Adipocyte (in vitro differentiated cells): ENCODE measurements at regions not wholly inside any gene's neighbourhood (a gene's known extent, or its start where the extent isn't known, plus 50 kb on each side); places are given as distances from the start of the nearest gene placed in this dataset.

Source experiments
- DNase-seq: peaks from one replicate; pipeline ENCODE4 v3.0.0-alpha.2; 2015; ENCODE audit warnings: low read depth
- H3K27me3 ChIP-seq: replicated peaks from 2 replicates; pipeline ENCODE4 v1.7.0; 2013; ENCODE audit warnings: mild to moderate bottlenecking, low read length, moderate library complexity; ENCODE audit not compliant: control insufficient read depth, insufficient read depth
- H3K36me3 ChIP-seq: 2 replicates; pipeline ENCODE4 v1.7.0; 2013; ENCODE audit warnings: low read length, mild to moderate bottlenecking, moderate library complexity; ENCODE audit not compliant: control insufficient read depth, insufficient read depth, severe bottlenecking
- H3K4me1 ChIP-seq: 2 replicates; pipeline ENCODE4 v1.7.0; 2013; ENCODE audit warnings: mild to moderate bottlenecking, low read length, moderate library complexity; ENCODE audit not compliant: control insufficient read depth, insufficient read depth
- H3K4me3 ChIP-seq: 2 replicates; pipeline ENCODE4 v1.7.0; 2013; ENCODE audit warnings: mild to moderate bottlenecking, low read length, moderate library complexity
- H3K9ac ChIP-seq: 2 replicates; pipeline ENCODE4 v1.7.0; 2013; ENCODE audit warnings: mild to moderate bottlenecking, low read length, moderate library complexity
- H3K9me3 ChIP-seq: 2 replicates; pipeline ENCODE4 v1.7.0; 2013; ENCODE audit warnings: mild to moderate bottlenecking, low read length, moderate library complexity; ENCODE audit not compliant: control insufficient read depth

GRCh38 chr1:163538667-163539066, 216.9 kb downstream of the NUF2 start:
- no peak for DNase-seq
- H3K9me3 ChIP-seq: no peaks in the 10 kb centered on the region
- H3K27me3 ChIP-seq: no peaks in the 10 kb centered on the region
- H3K4me1 ChIP-seq: peaks cover 13% of the 10 kb centered on the region
- no peaks in the 10 kb centered on the region for H3K36me3 ChIP-seq
- H3K4me3 ChIP-seq: no peak overlapping the region
- H3K9ac ChIP-seq: no peak overlapping the region

GRCh38 chr1:163540727-163541126, 219.0 kb downstream of the NUF2 start:
- H3K4me3 ChIP-seq: no peak overlapping the region
- H3K9ac ChIP-seq: no peak overlapping the region
- H3K27me3 ChIP-seq: no peaks in the 10 kb centered on the region
- no peaks in the 10 kb centered on the region for H3K36me3 ChIP-seq
- H3K4me1 ChIP-seq: peaks cover 7% of the 10 kb centered on the region
- no peak for DNase-seq
- H3K9me3 ChIP-seq: no peaks in the 10 kb centered on the region

- Histone ChIP-seq H3K9me3 (no peaks in the 10 kb centered on the region), H3K9ac (no peak overlapping the region), H3K36me3 (no peaks in the 10 kb centered on the region), H3K4me1 (no peaks in the 10 kb centered on the region), H3K4me3 (no peak overlapping the region), H3K27me3 (no peaks in the 10 kb centered on the region)
- no peak for DNase-seq
Observed at GRCh38 chr1:163544441-163544840, 222.7 kb downstream of the NUF2 start.

GRCh38 chr1:163558162-163558561, 236.4 kb downstream of the NUF2 start:
- peaks cover 6% of the 10 kb centered on the region for H3K4me1 ChIP-seq
- H3K9me3 ChIP-seq: peaks cover 5% of the 10 kb centered on the region
- no peak overlapping the region for H3K9ac ChIP-seq
- H3K4me3 ChIP-seq: no peak overlapping the region
- no peaks in the 10 kb centered on the region for H3K27me3 ChIP-seq
- H3K36me3 ChIP-seq: no peaks in the 10 kb centered on the region
- DNase-seq: no peak

GRCh38 chr1:163561580-163562295, 240.0 kb downstream of the NUF2 start:
- Histone ChIP-seq H3K27me3 (no peaks in the 10 kb centered on the region), H3K9me3 (no peaks in the 10 kb centered on the region), H3K36me3 (no peaks in the 10 kb centered on the region), H3K9ac (no peak overlapping the region), H3K4me3 (no peak overlapping the region), H3K4me1 (peaks cover 6% of the 10 kb centered on the region)
- peak; percentile 67 for DNase-seq

- no peak overlapping the region for H3K9ac ChIP-seq
- DNase-seq: no peak
- peaks cover 5% of the 10 kb centered on the region for H3K4me1 ChIP-seq
- no peaks in the 10 kb centered on the region for H3K9me3 ChIP-seq
- no peak overlapping the region for H3K4me3 ChIP-seq
- no peaks in the 10 kb centered on the region for H3K27me3 ChIP-seq
- no peaks in the 10 kb centered on the region for H3K36me3 ChIP-seq
Observed at GRCh38 chr1:163562355-163562754, 240.6 kb downstream of the NUF2 start.

GRCh38 chr1:163565166-163565565, 243.4 kb downstream of the NUF2 start:
- no peaks in the 10 kb centered on the region for H3K4me1 ChIP-seq
- no peak for DNase-seq
- H3K9ac ChIP-seq: no peak overlapping the region
- no peaks in the 10 kb centered on the region for H3K36me3 ChIP-seq
- H3K4me3 ChIP-seq: no peak overlapping the region
- H3K27me3 ChIP-seq: no peaks in the 10 kb centered on the region
- H3K9me3 ChIP-seq: no peaks in the 10 kb centered on the region

- H3K9me3 ChIP-seq: no peaks in the 10 kb centered on the region
- peak overlapping the region; percentile 29 for H3K4me3 ChIP-seq
- no peaks in the 10 kb centered on the region for H3K36me3 ChIP-seq
- no peak overlapping the region for H3K9ac ChIP-seq
- H3K4me1 ChIP-seq: no peaks in the 10 kb centered on the region
- H3K27me3 ChIP-seq: no peaks in the 10 kb centered on the region
- DNase-seq: no peak
Observed at GRCh38 chr1:163570071-163570470, 248.3 kb downstream of the NUF2 start.

GRCh38 chr1:163571950-163572349, 250.2 kb downstream of the NUF2 start:
- no peaks in the 10 kb centered on the region for H3K4me1 ChIP-seq
- H3K4me3 ChIP-seq: no peak overlapping the region
- H3K36me3 ChIP-seq: no peaks in the 10 kb centered on the region
- no peak overlapping the region for H3K9ac ChIP-seq
- DNase-seq: no peak
- no peaks in the 10 kb centered on the region for H3K9me3 ChIP-seq
- no peaks in the 10 kb centered on the region for H3K27me3 ChIP-seq

GRCh38 chr1:163574119-163574518, 252.4 kb downstream of the NUF2 start:
- Histone ChIP-seq H3K9ac (no peak overlapping the region), H3K9me3 (no peaks in the 10 kb centered on the region), H3K27me3 (no peaks in the 10 kb centered on the region), H3K4me3 (no peak overlapping the region), H3K4me1 (no peaks in the 10 kb centered on the region), H3K36me3 (no peaks in the 10 kb centered on the region)
- DNase-seq: no peak

- no peak overlapping the region for H3K9ac ChIP-seq
- no peak overlapping the region for H3K4me3 ChIP-seq
- no peaks in the 10 kb centered on the region for H3K27me3 ChIP-seq
- DNase-seq: no peak
- H3K4me1 ChIP-seq: no peaks in the 10 kb centered on the region
- no peaks in the 10 kb centered on the region for H3K9me3 ChIP-seq
- no peaks in the 10 kb centered on the region for H3K36me3 ChIP-seq
Observed at GRCh38 chr1:163580926-163581325, 259.2 kb downstream of the NUF2 start.

GRCh38 chr1:163583661-163584181, 262.0 kb downstream of the NUF2 start:
- Histone ChIP-seq H3K27me3 (no peaks in the 10 kb centered on the region), H3K4me3 (no peak overlapping the region), H3K36me3 (no peaks in the 10 kb centered on the region), H3K4me1 (no peaks in the 10 kb centered on the region), H3K9me3 (no peaks in the 10 kb centered on the region), H3K9ac (no peak overlapping the region)
- no peak for DNase-seq
